Osteoblast (primary cell): ENCODE measurements at regions not wholly inside any gene's neighbourhood (a gene's known extent, or its start where the extent isn't known, plus 50 kb on each side); places are given as distances from the start of the nearest gene placed in this dataset.

Experiments
- DNase-seq: peaks from one replicate; pipeline ENCODE4 v3.0.0; 2011; ENCODE audit warnings: low spot score, mixed read lengths; ENCODE audit not compliant: insufficient read length; ENCODE audit errors: missing footprints
- H2AFZ ChIP-seq: 2 replicates; pipeline ENCODE4 v1.6.0; 2011; ENCODE audit warnings: mild to moderate bottlenecking, low read length
- H3K27ac ChIP-seq: 2 replicates; pipeline ENCODE4 v1.5.1; 2011; ENCODE audit warnings: mild to moderate bottlenecking, low read depth, low read length, moderate library complexity
- H3K27me3 ChIP-seq: 2 replicates; pipeline ENCODE4 v1.6.0; 2012; ENCODE audit warnings: mild to moderate bottlenecking, control low read depth, inconsistent platforms, low read length, moderate library complexity; ENCODE audit not compliant: insufficient read depth
- H3K36me3 ChIP-seq: 2 replicates; pipeline ENCODE4 v1.5.1; 2011; ENCODE audit warnings: mild to moderate bottlenecking, low read length, control low read depth, moderate library complexity; ENCODE audit not compliant: insufficient read depth
- H3K4me1 ChIP-seq: 2 replicates; pipeline ENCODE4 v1.5.1; 2011; ENCODE audit warnings: mild to moderate bottlenecking, low read length, control low read depth, moderate library complexity; ENCODE audit not compliant: insufficient read depth
- H3K4me2 ChIP-seq: 2 replicates; pipeline ENCODE4 v1.6.0; 2011; ENCODE audit warnings: mild to moderate bottlenecking, low read length; ENCODE audit not compliant: insufficient read depth
- H3K4me3 ChIP-seq: fragments of 200-600 bp; sonication (generic); 3 replicates; pipeline ENCODE4 v1.5.1; 2012; ENCODE audit warnings: mild to moderate bottlenecking, low read length, inconsistent platforms; ENCODE audit not compliant: insufficient read depth
- H3K79me2 ChIP-seq: 2 replicates; pipeline ENCODE4 v1.6.0; 2012; ENCODE audit warnings: mild to moderate bottlenecking, low read length, control low read depth, inconsistent platforms; ENCODE audit not compliant: insufficient read depth
- H3K9me3 ChIP-seq: 2 replicates; pipeline ENCODE4 v1.5.1; 2011; ENCODE audit warnings: low read depth, low read length, control low read depth
- H4K20me1 ChIP-seq: 2 replicates; pipeline ENCODE4 v1.6.0; 2012; ENCODE audit warnings: mild to moderate bottlenecking, low read length, control low read depth; ENCODE audit not compliant: insufficient read depth
- CTCF ChIP-seq: IDR thresholded peaks from 2 replicates; pipeline ENCODE4 v1.5.1; 2011; ENCODE audit warnings: mild to moderate bottlenecking, low read depth, low read length, moderate library complexity; ENCODE audit errors: extremely low read depth

GRCh38 chr6:67883500-67884366 lies 751.3 kb upstream of the ADGRB3 start:
- no peak overlapping the region for H2AFZ ChIP-seq
- H3K4me3 ChIP-seq: no peak overlapping the region
- no peak overlapping the region for H3K27ac ChIP-seq
- H3K4me2 ChIP-seq: no peak overlapping the region
- no peak for TF ChIP-seq CTCF
- H3K79me2 ChIP-seq: no peaks in the 10 kb centered on the region
- H3K4me1 ChIP-seq: no peaks in the 10 kb centered on the region
- H3K36me3 ChIP-seq: no peaks in the 10 kb centered on the region
- no peaks in the 10 kb centered on the region for H3K27me3 ChIP-seq
- no peaks in the 10 kb centered on the region for H4K20me1 ChIP-seq
- no peaks in the 10 kb centered on the region for H3K9me3 ChIP-seq
- no peak for DNase-seq

- Histone ChIP-seq H4K20me1 (no peaks in the 10 kb centered on the region), H3K79me2 (no peaks in the 10 kb centered on the region), H3K36me3 (no peaks in the 10 kb centered on the region), H3K9me3 (no peaks in the 10 kb centered on the region), H3K27ac (no peak overlapping the region), H3K4me3 (no peak overlapping the region), H2AFZ (no peak overlapping the region), H3K27me3 (no peaks in the 10 kb centered on the region), H3K4me2 (no peak overlapping the region), H3K4me1 (no peaks in the 10 kb centered on the region)
- no peak for TF ChIP-seq CTCF
- no peak for DNase-seq
These were observed 752.4 kb upstream of the ADGRB3 start for GRCh38 chr6:67882436-67883311.

- no peaks in the 10 kb centered on the region for H4K20me1 ChIP-seq
- no peaks in the 10 kb centered on the region for H3K79me2 ChIP-seq
- H3K27me3 ChIP-seq: no peaks in the 10 kb centered on the region
- no peak overlapping the region for H3K4me2 ChIP-seq
- no peaks in the 10 kb centered on the region for H3K9me3 ChIP-seq
- no peak overlapping the region for H2AFZ ChIP-seq
- no peak for DNase-seq
- H3K4me1 ChIP-seq: no peaks in the 10 kb centered on the region
- no peaks in the 10 kb centered on the region for H3K36me3 ChIP-seq
- no peak overlapping the region for H3K27ac ChIP-seq
- H3K4me3 ChIP-seq: no peak overlapping the region
- no peak for TF ChIP-seq CTCF
These were observed 753.4 kb upstream of the ADGRB3 start for GRCh38 chr6:67881706-67882065.
